Mucosa of descending colon (tissue), 3 donors: ENCODE measurements at regions not wholly inside any gene's neighbourhood (a gene's known extent, or its start where the extent isn't known, plus 50 kb on each side); places are given as distances from the start of the nearest gene placed in this dataset.

ENCODE experiments used
- ATAC-seq: fragments of 200-7000 bp; cut with Tn5 transposase; one replicate; pipeline ENCODE4 v1.9.1; 2020; ENCODE audit warnings: mild to moderate bottlenecking, moderate library complexity
- DNase-seq, 3 donors: peaks; one replicate each; pipeline ENCODE4 v3.0.0-alpha.2; 2020
- H3K36me3 ChIP-seq: fragments of 200-600 bp; one replicate; pipeline ENCODE4 v1.8.0; 2021; ENCODE audit warnings: low read depth, mild to moderate bottlenecking
- H3K4me1 ChIP-seq: fragments of 200-600 bp; one replicate; pipeline ENCODE4 v1.8.0; 2021; ENCODE audit warnings: low read depth, mild to moderate bottlenecking
- H3K4me3 ChIP-seq: fragments of 200-600 bp; one replicate; pipeline ENCODE4 v1.8.0; 2021; ENCODE audit warnings: mild to moderate bottlenecking
- H3K9me3 ChIP-seq: fragments of 200-600 bp; one replicate; pipeline ENCODE4 v1.8.0; 2021; ENCODE audit warnings: mild to moderate bottlenecking
- CTCF ChIP-seq: fragments of 200-600 bp; IDR thresholded peaks from one replicate; pipeline ENCODE4 v1.8.0; 2022; ENCODE audit warnings: antibody characterized with exemption, mild to moderate bottlenecking
- intact Hi-C, 2 donors: fragments of 100-400 bp; cut with DNase I in 1 of 2; cut with micrococcal nuclease in 1 of 2; formaldehyde crosslinking; loops; one replicate each; pipeline versions ENCODE4 v1.11.0 to v1.11.1; 2022; cut with DNase I, micrococcal nuclease
- donor health status: DM: no; HTN: no; CAD: no; lungs with moderate emphysema.
- donor health status: DM: no; HTN: no; CAD: no.
- donor health status: DM: no; HTN: yes; CAD: no.

GRCh38 chr14:55948399-55948798 is 169.8 kb upstream of the PELI2 start:
- no peak for TF ChIP-seq CTCF
- DNase-seq (no peak), ATAC-seq (no peak)
- intact Hi-C loops = no loop called here
- H3K36me3 ChIP-seq = no peaks in the 10 kb centered on the region
- H3K4me3 ChIP-seq = no peak overlapping the region
- H3K4me1 ChIP-seq = no peaks in the 10 kb centered on the region
- no peaks in the 10 kb centered on the region for H3K9me3 ChIP-seq

- H3K9me3 ChIP-seq = no peaks in the 10 kb centered on the region
- ATAC-seq (no peak), DNase-seq (no peak)
- no peak overlapping the region for H3K4me3 ChIP-seq
- intact Hi-C loops = no loop called here
- no peaks in the 10 kb centered on the region for H3K36me3 ChIP-seq
- no peak for TF ChIP-seq CTCF
- H3K4me1 ChIP-seq = no peaks in the 10 kb centered on the region
Observed at GRCh38 chr14:55949708-55950107, 168.5 kb upstream of the PELI2 start.

- no peak overlapping the region for H3K4me3 ChIP-seq
- DNase-seq = no peak
- no peaks in the 10 kb centered on the region for H3K36me3 ChIP-seq
- no peak for TF ChIP-seq CTCF
- intact Hi-C loops = no loop called here
- no peaks in the 10 kb centered on the region for H3K9me3 ChIP-seq
- ATAC-seq = no peak
- H3K4me1 ChIP-seq = no peaks in the 10 kb centered on the region
Observed at GRCh38 chr14:55950135-55950534, 168.1 kb upstream of the PELI2 start.

- ATAC-seq = no peak
- Histone ChIP-seq H3K4me1 (no peaks in the 10 kb centered on the region), H3K4me3 (no peak overlapping the region), H3K36me3 (no peaks in the 10 kb centered on the region), H3K9me3 (no peaks in the 10 kb centered on the region)
- intact Hi-C loops = no loop called here
- no peak for TF ChIP-seq CTCF
- no peak for DNase-seq
Observed at GRCh38 chr14:55951341-55952206, 166.6 kb upstream of the PELI2 start.

GRCh38 chr14:55954108-55954507 is 164.1 kb upstream of the PELI2 start:
- DNase-seq (no peak), ATAC-seq (no peak)
- Histone ChIP-seq H3K4me1 (no peaks in the 10 kb centered on the region), H3K9me3 (no peaks in the 10 kb centered on the region), H3K4me3 (no peak overlapping the region), H3K36me3 (no peaks in the 10 kb centered on the region)
- intact Hi-C loops = no loop called here
- no peak for TF ChIP-seq CTCF
